HepG2 (cell line): ENCODE measurements at regions not wholly inside any gene's neighbourhood (a gene's known extent, or its start where the extent isn't known, plus 50 kb on each side); places are given as distances from the start of the nearest gene placed in this dataset.

Source experiments
- ATAC-seq: fragments of 200-7000 bp; cut with Tn5 transposase; 3 replicates; pipeline ENCODE4 v1.9.1; 2020; ENCODE audit warnings: mild to moderate bottlenecking, moderate library complexity
- BruUV-seq: library from RNA; stranded (reverse); fragments of 400-500 nt; replicated peaks from 2 replicates; lab custom pipeline; 2021; lab: Mats Ljungman, UMichigan
- CTCF ChIA-PET: fragments of 300-600 bp; formaldehyde crosslinking; extraction: SDS; loops from one replicate; lab custom pipeline; 2021; ENCODE audit warnings: low total read pairs, inconsistent platforms, low intra/inter-chr PET ratio; lab: Yijun Ruan, JAX
- POLR2A ChIA-PET: fragments of 350-600 bp; sonication (Branson Sonifier 250); formaldehyde crosslinking; loops from one replicate; lab custom pipeline; 2020; ENCODE audit warnings: antibody characterized with exemption, inconsistent platforms; lab: Yijun Ruan, JAX
- DNase-seq: peaks from one replicate; pipeline ENCODE4 v3.0.0-alpha.2; 2015; ENCODE audit warnings: low spot score
- FAIRE-seq: peaks from 3 replicates; lab custom pipeline; 2011; peaks lifted over from hg19 to GRCh38; lab: Jason Lieb, UNC
- H2AFZ ChIP-seq: one replicate; pipeline ENCODE4 v1.6.1; 2011; ENCODE audit warnings: low read length, inconsistent platforms
- H3K27ac ChIP-seq: fragments of 300-600 bp; 3 replicates; pipeline ENCODE4 v1.8.0; 2011; ENCODE audit warnings: mixed run types, mild to moderate bottlenecking, mixed read lengths, low read length, inconsistent platforms; ENCODE audit not compliant: insufficient read depth; ENCODE audit errors: extremely low read length
- H3K27me3 ChIP-seq, 2 experiments: fragments of 200-600 bp in 1 of 2; 2 replicates in 1 of 2; 3 replicates in 1 of 2; pipeline versions ENCODE4 v1.6.0 to v1.8.0; 2011; ENCODE audit warnings: low read length in 2 of 2, mild to moderate bottlenecking in 2 of 2, moderate library complexity in 2 of 2, inconsistent platforms in 1 of 2; ENCODE audit not compliant: insufficient read depth in 2 of 2, control insufficient read depth in 1 of 2
- H3K36me3 ChIP-seq, 2 experiments: fragments of 200-600 bp in 1 of 2; replicated peaks in 1 of 2; 2 replicates in 1 of 2; 3 replicates in 1 of 2; pipeline versions ENCODE4 v1.5.1 to v1.8.0; 2011; ENCODE audit warnings: low read length in 2 of 2, inconsistent platforms in 1 of 2; ENCODE audit not compliant: insufficient read depth in 2 of 2, control insufficient read depth in 1 of 2
- H3K4me1 ChIP-seq: 2 replicates; pipeline ENCODE4 v1.5.1; 2012; ENCODE audit warnings: low read length, inconsistent platforms; ENCODE audit not compliant: insufficient read depth
- H3K4me2 ChIP-seq: 2 replicates; pipeline ENCODE4 v1.6.0; 2011; ENCODE audit warnings: low read depth, low read length, inconsistent platforms
- H3K4me3 ChIP-seq, 3 experiments: fragments of 200-600 bp in 1 of 3; sonication (generic), shearing (Covaris generic) in 1 of 3; replicated peaks in 1 of 3; 2 replicates each; pipeline ENCODE4 v1.5.1; 2011 to 2016; ENCODE audit warnings: low read length in 3 of 3, inconsistent platforms in 2 of 3, low read depth in 2 of 3, mild to moderate bottlenecking in 2 of 3, control low read depth in 1 of 3, mixed read lengths in 1 of 3; ENCODE audit not compliant: insufficient read depth in 1 of 3
- H3K79me2 ChIP-seq: one replicate; pipeline ENCODE4 v1.6.1; 2011; ENCODE audit warnings: low read length, inconsistent platforms; ENCODE audit not compliant: insufficient read depth
- H3K9ac ChIP-seq: 2 replicates; pipeline ENCODE4 v1.6.0; 2011; ENCODE audit warnings: mild to moderate bottlenecking, low read depth, low read length, inconsistent platforms; ENCODE audit not compliant: insufficient read depth
- H3K9me3 ChIP-seq: 2 replicates; pipeline ENCODE4 v1.5.1; 2012; ENCODE audit warnings: mild to moderate bottlenecking, low read length
- H4K20me1 ChIP-seq: 2 replicates; pipeline ENCODE4 v1.6.0; 2011; ENCODE audit warnings: inconsistent platforms, mild to moderate bottlenecking, low read length, moderate library complexity; ENCODE audit not compliant: insufficient read depth
- CENPT ChIP-seq: sonication (generic); formaldehyde crosslinking; IDR thresholded peaks from 2 replicates; pipeline ENCODE4 v1.8.0; 2022; ENCODE audit warnings: low read depth, mild to moderate bottlenecking, moderate library complexity, missing genetic modification reagents
- KAT2B ChIP-seq: fragments of 150-350 bp; IDR thresholded peaks from 2 replicates; pipeline ENCODE4 v1.6.1; 2014; ENCODE audit warnings: low read depth, low read length, borderline replicate concordance
- SRF ChIP-seq: IDR thresholded peaks from 2 replicates; pipeline ENCODE4 v1.6.1; 2011; ENCODE audit warnings: mild to moderate bottlenecking, low read depth, low read length, moderate library complexity
- TMF1 ChIP-seq: sonication (generic); formaldehyde crosslinking; IDR thresholded peaks from 2 replicates; pipeline ENCODE4 v1.8.1; 2022; ENCODE audit warnings: low read depth, missing genetic modification reagents
- ZBTB1 ChIP-seq: sonication (generic); formaldehyde crosslinking; IDR thresholded peaks from 2 replicates; pipeline ENCODE4 v1.4.0; 2020; ENCODE audit warnings: missing genetic modification reagents, borderline replicate concordance
- ZBTB7A ChIP-seq: sonication (generic); formaldehyde crosslinking; IDR thresholded peaks from 2 replicates; pipeline ENCODE4 v1.8.0; 2022; ENCODE audit warnings: mild to moderate bottlenecking, missing genetic modification reagents
- ZNF234 ChIP-seq: sonication (generic); formaldehyde crosslinking; conservative IDR thresholded peaks from 2 replicates; pipeline ENCODE4 v1.5.1; 2020; ENCODE audit warnings: mild to moderate bottlenecking, missing genetic modification reagents
- ZNF652 ChIP-seq: IDR thresholded peaks from 2 replicates; pipeline ENCODE4 v1.6.1; 2016; ENCODE audit warnings: low read depth, borderline replicate concordance
- ZNF691 ChIP-seq: sonication (generic); formaldehyde crosslinking; IDR thresholded peaks from 2 replicates; pipeline ENCODE4 v1.4.0; 2020; ENCODE audit warnings: missing genetic modification reagents, low read depth, mild to moderate bottlenecking, borderline replicate concordance
- WGBS: methylation state at CpG from one replicate; pipeline ENCODE4 v1.1.6; 2017; ENCODE audit warnings: low lambda C conversion rate; 5-methylcytosine and 5-hydroxymethylcytosine counted together
- in situ Hi-C: cut with HindIII; loops from 2 replicates; pipeline ENCODE4 v1.10.0; 2017; ENCODE audit warnings: low pct_unique_long_range_greater_than_20kb; ENCODE audit not compliant: extremely low pct_ligation_motif_present
- intact Hi-C: fragments of 100-400 bp; cut with micrococcal nuclease; formaldehyde crosslinking; loops from one replicate; pipeline ENCODE4 v1.10.0; 2022; ENCODE audit not compliant: unreplicated experiment
- TF ChIP-seq, protein P1 (sequence below): sonication (generic); formaldehyde crosslinking; IDR thresholded peaks from 2 replicates; pipeline ENCODE4 v1.5.1; 2020; ENCODE audit warnings: mild to moderate bottlenecking, moderate library complexity, missing genetic modification reagents
- TF ChIP-seq, protein P2 (sequence below): sonication (generic); formaldehyde crosslinking; IDR thresholded peaks from 2 replicates; pipeline ENCODE4 v1.8.0; 2022; ENCODE audit warnings: missing genetic modification reagents, mild to moderate bottlenecking, inconsistent platforms, borderline replicate concordance
- TF ChIP-seq, protein P3 (sequence below): IDR thresholded peaks from 2 replicates; pipeline ENCODE4 v1.6.1; 2016; ENCODE audit warnings: missing biosample characterization, missing genetic modification reagents, low read depth

GRCh38 chrX:480861-481417 is 94.2 kb upstream of the PPP2R3B start:
- Histone ChIP-seq H3K4me1 (no peaks in the 10 kb centered on the region), H2AFZ (no peak overlapping the region), H3K9me3 (no peaks in the 10 kb centered on the region), H3K79me2 (no peaks in the 10 kb centered on the region), H3K27ac (no peak overlapping the region), H3K9ac (no peak overlapping the region), H3K4me3 (no peak overlapping the region), H3K27me3 (peaks cover 0 to 35% of the 10 kb centered on the region in 2 experiments; a peak in 3 of 5 replicates), H3K36me3 (no peaks in the 10 kb centered on the region), H4K20me1 (no peaks in the 10 kb centered on the region), H3K4me2 (no peak overlapping the region)
- CTCF ChIA-PET: no interaction called here
- intact Hi-C loops (no loop called here), in situ Hi-C loops (no loop called here)
- WGBS: 20% methylated on average over 7 of the region's 7 CpGs
- POLR2A ChIA-PET: no interaction called here
- TF ChIP-seq, protein P1, sequence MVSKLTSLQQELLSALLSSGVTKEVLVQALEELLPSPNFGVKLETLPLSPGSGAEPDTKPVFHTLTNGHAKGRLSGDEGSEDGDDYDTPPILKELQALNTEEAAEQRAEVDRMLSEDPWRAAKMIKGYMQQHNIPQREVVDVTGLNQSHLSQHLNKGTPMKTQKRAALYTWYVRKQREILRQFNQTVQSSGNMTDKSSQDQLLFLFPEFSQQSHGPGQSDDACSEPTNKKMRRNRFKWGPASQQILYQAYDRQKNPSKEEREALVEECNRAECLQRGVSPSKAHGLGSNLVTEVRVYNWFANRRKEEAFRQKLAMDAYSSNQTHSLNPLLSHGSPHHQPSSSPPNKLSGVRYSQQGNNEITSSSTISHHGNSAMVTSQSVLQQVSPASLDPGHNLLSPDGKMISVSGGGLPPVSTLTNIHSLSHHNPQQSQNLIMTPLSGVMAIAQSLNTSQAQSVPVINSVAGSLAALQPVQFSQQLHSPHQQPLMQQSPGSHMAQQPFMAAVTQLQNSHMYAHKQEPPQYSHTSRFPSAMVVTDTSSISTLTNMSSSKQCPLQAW (CRISPR knock-in tag): no peak
- TF ChIP-seq, protein P2, sequence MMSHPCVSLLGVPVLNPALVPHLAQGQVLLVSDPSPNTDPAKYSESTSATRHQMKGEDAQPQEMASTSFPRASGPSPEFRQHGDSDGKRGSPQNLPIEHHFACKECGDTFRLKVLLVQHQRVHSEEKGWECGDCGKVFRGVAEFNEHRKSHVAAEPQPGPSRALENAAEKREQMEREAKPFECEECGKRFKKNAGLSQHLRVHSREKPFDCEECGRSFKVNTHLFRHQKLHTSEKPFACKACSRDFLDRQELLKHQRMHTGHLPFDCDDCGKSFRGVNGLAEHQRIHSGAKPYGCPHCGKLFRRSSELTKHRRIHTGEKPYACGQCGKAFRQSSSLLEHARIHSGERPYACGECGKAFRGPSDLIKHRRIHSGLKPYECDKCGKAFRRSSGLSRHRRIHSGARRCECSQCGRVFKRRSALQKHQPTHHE: no peak
- TF ChIP-seq ZNF652 (CRISPR knock-in tag) (no peak), ZNF234 (no peak)
- no TSS peak for BruUV-seq
- FAIRE-seq: no peak
- peak; percentile 35; the same call in 1 of the 3 replicates for ATAC-seq
- no peak for DNase-seq

DNA sequence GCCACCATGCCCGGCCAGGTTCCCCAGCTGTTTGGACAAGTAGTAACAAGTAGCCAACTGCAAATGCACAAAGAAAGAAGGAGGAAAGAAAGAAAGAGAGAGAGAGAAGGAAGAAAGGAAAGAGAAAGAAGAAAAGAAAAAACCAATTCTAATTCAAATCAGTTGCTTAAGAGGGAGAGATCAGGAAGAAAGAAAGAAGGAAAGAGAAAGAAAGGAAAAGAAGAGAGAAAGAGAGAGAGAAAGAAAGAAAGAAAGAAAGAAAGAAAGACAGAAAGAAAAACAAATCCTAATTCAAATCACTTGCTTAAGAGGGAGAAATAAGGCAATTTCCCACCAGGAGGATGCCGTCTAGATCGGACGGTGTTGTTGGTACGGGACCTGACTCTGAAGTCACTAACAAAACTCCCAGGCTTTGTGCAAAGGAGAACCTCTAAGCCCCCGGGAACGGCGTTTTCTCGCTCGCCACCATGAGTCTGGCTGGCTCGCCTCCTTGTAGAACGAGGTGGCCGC is 95.5 kb upstream of the PPP2R3B start:
- ChIA-PET POLR2A (no interaction called here), CTCF (no interaction called here)
- FAIRE-seq (no peak), DNase-seq (no peak), ATAC-seq (no peak)
- Histone ChIP-seq H3K36me3 (no peaks in the 10 kb centered on the region), H3K27me3 (peaks cover 2 to 25% of the 10 kb centered on the region in 2 experiments; a peak in 2 of 5 replicates), H3K4me2 (no peak overlapping the region), H3K9me3 (no peaks in the 10 kb centered on the region), H3K4me3 (no peak overlapping the region), H3K9ac (no peak overlapping the region), H4K20me1 (no peaks in the 10 kb centered on the region), H3K79me2 (no peaks in the 10 kb centered on the region), H3K27ac (no peak overlapping the region), H2AFZ (no peak overlapping the region), H3K4me1 (no peaks in the 10 kb centered on the region)
- intact Hi-C loops (no loop called here), in situ Hi-C loops (no loop called here)
- 8% methylated on average over 5 of the region's 13 CpGs for WGBS
- no TSS peak for BruUV-seq
- TF ChIP-seq ZBTB7A (CRISPR knock-in tag) (no peak), ZBTB1 (CRISPR knock-in tag) (no peak), CENPT (CRISPR knock-in tag) (no peak), KAT2B (no peak), SRF (no peak), ZNF691 (CRISPR knock-in tag) (no peak), TMF1 (CRISPR knock-in tag) (no peak)
- TF ChIP-seq, protein P3, sequence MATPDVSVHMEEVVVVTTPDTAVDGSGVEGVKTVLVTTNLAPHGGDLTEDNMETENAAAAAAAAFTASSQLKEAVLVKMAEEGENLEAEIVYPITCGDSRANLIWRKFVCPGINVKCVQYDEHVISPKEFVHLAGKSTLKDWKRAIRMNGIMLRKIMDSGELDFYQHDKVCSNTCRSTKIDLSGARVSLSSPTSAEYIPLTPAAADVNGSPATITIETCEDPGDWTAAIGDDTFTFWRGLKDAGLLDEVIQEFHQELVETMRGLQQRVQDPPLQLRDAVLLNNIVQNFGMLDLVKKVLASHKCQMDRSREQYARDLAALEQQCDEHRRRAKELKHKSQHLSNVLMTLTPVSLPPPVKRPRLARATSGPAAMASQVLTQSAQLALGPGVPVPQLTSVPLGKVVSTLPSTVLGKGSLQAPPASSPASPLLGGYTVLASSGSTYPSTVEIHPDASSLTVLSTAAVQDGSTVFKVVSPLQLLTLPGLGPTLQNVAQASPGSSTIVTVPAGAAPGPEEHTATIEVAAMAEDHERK: no peak
